Esophagus squamous epithelium (tissue), 4 donors: ENCODE measurements at regions not wholly inside any gene's neighbourhood (a gene's known extent, or its start where the extent isn't known, plus 50 kb on each side); places are given as distances from the start of the nearest gene placed in this dataset.

ENCODE experiments used
- CTCF ChIP-seq, 6 experiments: fragments of 450-650 bp in 4 of 6; fragments of 200-600 bp in 2 of 6; sonication (generic) in 2 of 6; IDR thresholded peaks; one replicate each; pipeline ENCODE4 v1.5.1; 2016 to 2019; ENCODE audit warnings: antibody characterized with exemption in 6 of 6, mild to moderate bottlenecking in 4 of 6, moderate library complexity in 4 of 6
- POLR2A ChIP-seq, 4 donors: fragments of 450-650 bp; IDR thresholded peaks; one replicate each; pipeline ENCODE4 v1.6.1; 2017; ENCODE audit warnings: antibody characterized with exemption in 4 of 4, mild to moderate bottlenecking in 4 of 4, moderate library complexity in 3 of 4

GRCh38 chr10:107790271-107790670 lies 625.8 kb upstream of the SORCS1 start:
- TF ChIP-seq CTCF (IDR thresholded peaks at IDR 0.05) = no peak
- TF ChIP-seq POLR2A (IDR thresholded peaks at IDR 0.05) = no peak
